ENCODE measurements at regions not wholly inside any gene's neighbourhood (a gene's known extent, or its start where the extent isn't known, plus 50 kb on each side); places are given as distances from the start of the nearest gene placed in this dataset.
"Not testable (repeated sequence)": the region's sequence is repeated elsewhere in the genome, so short reads cannot be mapped to it uniquely, and the experiment has no call there.

- no peak for DNase-seq (ENCODE audit: low spot score)
Measured at GRCh38 chr4:85102606-85103005, 136.1 kb upstream of the WDFY3 start.

GRCh38 chr4:85106166-85106565 lies 139.7 kb upstream of the WDFY3 start:
- peak; percentile 11 for DNase-seq (ENCODE audit: low spot score)

GRCh38 chr4:85106805-85107336 lies 140.4 kb upstream of the WDFY3 start:
- DNase-seq (ENCODE audit: low spot score): peak; percentile 88

- DNase-seq (ENCODE audit: low spot score): peak; percentile 51
Measured at GRCh38 chr4:85107553-85107952, 141.1 kb upstream of the WDFY3 start.

GRCh38 chr4:85113706-85114105 lies 147.2 kb upstream of the WDFY3 start:
- no peak for DNase-seq (ENCODE audit: low spot score)

GRCh38 chr4:85114526-85114925 lies 148.0 kb upstream of the WDFY3 start:
- no peak for DNase-seq (ENCODE audit: low spot score)

- DNase-seq (ENCODE audit: low spot score): no peak
Measured at GRCh38 chr4:85116008-85116407, 149.5 kb upstream of the WDFY3 start.

- no peak for DNase-seq (ENCODE audit: low spot score)
Measured at GRCh38 chr4:85125688-85126087, 159.2 kb upstream of the WDFY3 start.

- DNase-seq (ENCODE audit: low spot score): peak; percentile 92
Measured at GRCh38 chr4:85126991-85127591, 160.6 kb upstream of the WDFY3 start.

GRCh38 chr4:85127653-85128052 lies 161.2 kb upstream of the WDFY3 start:
- DNase-seq (ENCODE audit: low spot score): peak; percentile 94

GRCh38 chr4:85128246-85129204 lies 162.0 kb upstream of the WDFY3 start:
- no peak for DNase-seq (ENCODE audit: low spot score)

- DNase-seq (ENCODE audit: low spot score): not testable (repeated sequence)
Measured at GRCh38 chr4:85129354-85130125, 163.1 kb upstream of the WDFY3 start.

- DNase-seq (ENCODE audit: low spot score): no peak
Measured at GRCh38 chr4:85132117-85132516, 165.6 kb upstream of the WDFY3 start.

- DNase-seq (ENCODE audit: low spot score): no peak
Measured at GRCh38 chr4:85132570-85132969, 166.1 kb upstream of the WDFY3 start.

- DNase-seq (ENCODE audit: low spot score): not testable (repeated sequence)
Measured at GRCh38 chr4:85139749-85140148, 173.3 kb upstream of the WDFY3 start.

GRCh38 chr4:85142451-85142850 lies 176.0 kb upstream of the WDFY3 start:
- DNase-seq (ENCODE audit: low spot score): no peak

GRCh38 chr4:85147481-85148076 lies 181.1 kb upstream of the WDFY3 start:
- peak; percentile 71 for DNase-seq (ENCODE audit: low spot score)

GRCh38 chr4:85149676-85150075 lies 183.2 kb upstream of the WDFY3 start:
- no peak for DNase-seq (ENCODE audit: low spot score)

- DNase-seq (ENCODE audit: low spot score): no peak
Measured at GRCh38 chr4:85151371-85151770, 184.9 kb upstream of the WDFY3 start.

GRCh38 chr4:85151786-85152185 lies 185.3 kb upstream of the WDFY3 start:
- DNase-seq (ENCODE audit: low spot score): no peak

- no peak for DNase-seq (ENCODE audit: low spot score)
Measured at GRCh38 chr4:85152480-85152879, 186.0 kb upstream of the WDFY3 start.
